GM10266 (cell line): ENCODE measurements at regions not wholly inside any gene's neighbourhood (a gene's known extent, or its start where the extent isn't known, plus 50 kb on each side); places are given as distances from the start of the nearest gene placed in this dataset.

Source experiments
- DNase-seq: peaks from one replicate; pipeline ENCODE4 v3.0.0; 2012; ENCODE audit errors: extremely low spot score
- CTCF ChIP-seq: IDR thresholded peaks from 2 replicates; pipeline ENCODE4 v1.5.1; 2012; ENCODE audit warnings: mild to moderate bottlenecking, low read depth; ENCODE audit not compliant: control insufficient read depth, insufficient read depth; ENCODE audit errors: missing control alignments

DNA sequence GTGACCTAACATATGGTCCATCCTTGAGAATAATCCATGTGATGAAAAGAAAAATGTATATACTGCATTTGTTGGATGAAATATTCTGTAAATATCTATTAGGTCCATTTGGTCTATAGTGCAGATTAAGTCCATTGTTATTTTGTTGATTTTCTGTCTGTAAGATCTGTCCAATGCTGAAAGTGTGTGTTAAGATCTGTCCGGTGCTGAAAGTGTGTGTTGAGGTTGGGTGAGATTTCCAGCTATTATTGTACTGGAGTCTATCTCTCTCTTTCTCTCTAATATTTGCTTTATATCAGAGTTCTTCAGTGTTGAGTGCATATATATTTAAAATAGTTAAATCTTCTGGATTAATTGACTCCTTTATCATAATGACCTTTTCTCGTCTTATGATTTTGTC, 828.8 kb upstream of the CRIM1 start:
- no peak for TF ChIP-seq CTCF
- DNase-seq = no peak

- TF ChIP-seq CTCF = no peak
- no peak for DNase-seq
These were observed 833.1 kb upstream of the CRIM1 start for GRCh38 chr2:35522450-35522849.

DNA sequence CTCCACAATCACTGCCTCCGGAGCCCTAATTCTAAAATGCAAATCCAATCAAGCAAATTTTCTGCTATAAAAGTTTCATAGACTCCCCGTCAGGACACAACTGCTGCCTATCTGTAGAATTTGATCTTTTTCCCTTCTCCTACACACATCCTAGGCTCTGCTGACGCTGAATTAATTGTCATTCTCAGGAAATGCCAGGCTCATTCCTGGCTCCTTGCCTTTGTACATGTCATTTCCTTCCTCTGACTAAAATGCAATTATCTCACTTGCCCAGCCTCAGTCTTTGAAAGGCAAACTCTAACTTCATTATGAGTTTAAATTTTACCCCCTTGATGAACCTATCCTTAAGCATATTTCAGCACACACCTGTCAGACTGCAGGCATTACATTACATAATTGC, 844.9 kb upstream of the CRIM1 start:
- no peak for TF ChIP-seq CTCF
- no peak for DNase-seq

DNA sequence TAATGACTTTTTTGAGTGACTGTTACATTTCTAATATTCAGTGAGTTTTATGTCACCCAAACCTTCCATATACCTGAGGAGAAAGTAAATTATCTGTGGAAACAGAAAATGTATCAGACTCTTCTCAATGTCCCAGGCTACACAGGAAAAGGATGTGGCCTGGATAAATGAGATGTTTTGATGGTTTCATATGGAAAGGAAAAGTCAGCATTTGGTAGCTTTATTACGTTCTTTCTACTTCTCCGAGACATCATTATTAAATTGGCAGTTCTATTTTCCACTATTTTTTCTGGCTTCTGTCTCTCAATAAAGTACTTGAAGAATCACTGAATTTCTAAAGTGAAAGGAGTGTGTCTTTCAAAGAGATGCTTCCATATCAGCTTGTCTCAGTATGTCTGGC, 847.0 kb upstream of the CRIM1 start:
- DNase-seq = no peak
- no peak for TF ChIP-seq CTCF

- TF ChIP-seq CTCF = no peak
- no peak for DNase-seq
These were observed 851.2 kb upstream of the CRIM1 start for GRCh38 chr2:35504419-35504818.

DNA sequence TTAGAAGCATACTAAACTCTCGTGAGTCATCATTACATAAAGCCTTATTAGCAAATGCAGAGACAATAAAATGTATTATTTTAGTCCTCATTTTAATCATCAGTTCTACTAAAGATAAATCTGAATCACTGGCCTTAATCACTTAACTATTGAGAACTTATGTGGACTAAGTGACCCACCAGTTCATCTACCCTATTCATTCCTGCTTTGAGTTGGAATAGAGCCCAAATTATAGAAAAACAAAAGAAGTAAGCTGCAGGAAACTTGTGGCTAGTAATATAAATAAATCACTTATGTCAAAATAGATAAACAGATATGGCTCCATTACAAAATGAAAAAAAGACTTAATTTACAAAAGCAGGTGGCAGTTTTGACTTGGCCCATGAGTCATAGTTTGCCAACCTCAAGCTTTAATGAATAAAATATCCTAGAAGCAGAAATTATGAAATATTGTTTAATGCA, 851.8 kb upstream of the CRIM1 start:
- no peak for DNase-seq
- no peak for TF ChIP-seq CTCF

GRCh38 chr2:35503311-35503710, 852.3 kb upstream of the CRIM1 start:
- DNase-seq = no peak
- TF ChIP-seq CTCF = no peak

DNA sequence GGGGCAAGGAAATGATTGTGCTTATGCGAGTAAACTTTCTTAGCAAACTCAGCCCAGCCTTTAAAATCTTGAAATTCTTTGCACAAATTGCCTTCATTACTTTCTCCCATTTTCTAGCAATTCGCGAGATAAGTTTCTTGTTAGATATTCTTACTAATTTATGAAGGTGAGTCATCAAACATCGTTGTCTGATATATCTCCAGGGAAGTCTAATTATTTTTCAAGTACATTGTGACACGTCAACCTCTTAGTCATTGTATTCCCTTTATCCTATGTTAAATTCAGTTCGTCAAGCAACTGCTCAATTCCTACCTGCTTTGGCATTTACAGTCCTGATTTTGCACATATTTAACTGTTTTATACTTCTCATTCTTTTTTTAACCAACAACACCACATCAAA, 854.5 kb upstream of the CRIM1 start:
- no peak for DNase-seq
- no peak for TF ChIP-seq CTCF
